ENCODE measurements at regions not wholly inside any gene's neighbourhood (a gene's known extent, or its start where the extent isn't known, plus 50 kb on each side); places are given as distances from the start of the nearest gene placed in this dataset.

GRCh38 chr4:132592340-132592739 lies 556.8 kb upstream of the PCDH10 start:
- no peak for DNase-seq
- Histone ChIP-seq H3K27ac (no peak overlapping the region), H3K27me3 (no peaks in the 10 kb centered on the region), H3K4me3 (no peak overlapping the region), H3K9me3 (no peaks in the 10 kb centered on the region), H3K36me3 (no peaks in the 10 kb centered on the region), H3K4me1 (no peaks in the 10 kb centered on the region)
- no peak for TF ChIP-seq POLR2A (IDR thresholded peaks at IDR 0.05)
- no peak for TF ChIP-seq CTCF (IDR thresholded peaks at IDR 0.05)

DNA sequence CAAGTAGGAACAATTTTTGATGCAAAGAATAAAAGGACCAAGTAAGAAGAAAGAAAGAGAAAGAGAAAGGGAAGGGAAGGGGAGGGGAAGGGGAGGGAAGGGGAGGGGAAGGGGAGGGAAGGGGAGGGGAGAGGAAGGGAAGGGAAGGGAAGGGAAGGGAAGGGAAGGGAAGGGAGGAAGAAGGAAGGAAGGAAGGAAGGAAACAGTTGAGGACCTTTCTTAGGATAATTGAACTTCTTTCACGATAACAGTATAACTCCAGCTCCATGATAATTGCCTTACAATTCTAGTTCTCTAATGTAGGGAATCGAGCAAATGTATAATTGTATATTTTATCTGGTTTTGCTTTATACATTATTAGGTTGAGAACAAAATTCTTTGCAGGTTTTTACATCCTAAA lies 556.2 kb upstream of the PCDH10 start:
- H3K9me3 ChIP-seq = no peaks in the 10 kb centered on the region
- no peak for TF ChIP-seq POLR2A (IDR thresholded peaks at IDR 0.05)
- TF ChIP-seq CTCF (IDR thresholded peaks at IDR 0.05) = no peak
- H3K36me3 ChIP-seq = no peaks in the 10 kb centered on the region

GRCh38 chr4:132593717-132594400 lies 555.2 kb upstream of the PCDH10 start:
- DNase-seq = no peak
- Histone ChIP-seq H3K27me3 (no peaks in the 10 kb centered on the region), H3K9me3 (no peaks in the 10 kb centered on the region), H3K4me1 (no peaks in the 10 kb centered on the region), H3K36me3 (no peaks in the 10 kb centered on the region), H3K4me3 (no peak overlapping the region), H3K27ac (no peak overlapping the region)
- TF ChIP-seq POLR2A (IDR thresholded peaks at IDR 0.05) (no peak), CTCF (IDR thresholded peaks at IDR 0.05) (no peak)

More for the DNA sequence above, 556.2 kb upstream of the PCDH10 start:
- Histone ChIP-seq H3K4me1 (no peaks in the 10 kb centered on the region), H3K27me3 (no peaks in the 10 kb centered on the region), H3K4me3 (no peak overlapping the region), H3K27ac (no peak overlapping the region)
- DNase-seq = no peak

DNA sequence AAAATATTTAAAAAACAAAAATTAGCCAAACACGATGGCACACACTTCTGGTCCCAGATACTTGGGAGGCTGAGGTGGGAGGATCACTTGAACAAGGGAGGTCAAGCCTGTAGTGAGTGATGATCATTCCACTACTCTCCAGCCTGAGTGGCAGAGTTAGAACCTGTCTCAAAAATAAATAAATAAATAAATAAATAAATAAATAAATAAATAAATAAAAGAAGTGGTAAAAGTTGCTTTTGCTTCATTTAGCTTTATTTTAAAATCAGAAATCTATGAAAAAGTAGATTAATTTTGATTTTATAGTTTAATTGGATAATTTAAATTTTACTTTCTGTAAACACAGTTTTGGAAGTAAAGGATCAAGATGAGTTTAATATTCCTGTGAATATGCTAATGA lies 552.9 kb upstream of the PCDH10 start:
- Histone ChIP-seq H3K4me3 (no peak overlapping the region), H3K27ac (no peak overlapping the region), H3K27me3 (no peaks in the 10 kb centered on the region), H3K36me3 (no peaks in the 10 kb centered on the region), H3K9me3 (no peaks in the 10 kb centered on the region), H3K4me1 (no peaks in the 10 kb centered on the region)
- TF ChIP-seq POLR2A (IDR thresholded peaks at IDR 0.05) = no peak
- no peak for TF ChIP-seq CTCF (IDR thresholded peaks at IDR 0.05)
- DNase-seq = no peak

- Histone ChIP-seq H3K27me3 (no peaks in the 10 kb centered on the region), H3K27ac (no peak overlapping the region), H3K36me3 (no peaks in the 10 kb centered on the region), H3K4me1 (no peaks in the 10 kb centered on the region), H3K4me3 (no peak overlapping the region), H3K9me3 (no peaks in the 10 kb centered on the region)
- TF ChIP-seq CTCF (IDR thresholded peaks at IDR 0.05) = no peak
- TF ChIP-seq POLR2A (IDR thresholded peaks at IDR 0.05) = no peak
- no peak for DNase-seq
Observed at GRCh38 chr4:132605551-132605950, 543.5 kb upstream of the PCDH10 start.

DNA sequence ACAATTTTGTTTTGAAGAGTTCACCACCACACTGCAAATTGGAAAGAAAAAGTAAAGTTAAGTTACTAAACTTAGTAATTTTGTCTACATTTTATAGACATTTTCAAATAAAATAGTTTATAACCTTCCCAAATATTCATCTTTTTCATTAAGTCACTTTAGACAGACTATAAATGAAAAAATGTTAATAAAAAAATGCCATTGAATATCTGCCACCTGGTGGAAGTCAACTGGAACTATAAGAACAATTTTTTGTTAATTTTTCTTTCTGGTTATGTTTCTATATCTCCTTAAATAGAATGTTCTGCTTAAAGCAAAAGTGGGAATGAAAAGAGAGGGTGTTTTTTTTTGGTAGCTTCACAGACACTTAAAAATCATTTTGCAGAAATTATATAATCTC lies 534.4 kb upstream of the PCDH10 start:
- Histone ChIP-seq H3K4me1 (no peaks in the 10 kb centered on the region), H3K36me3 (no peaks in the 10 kb centered on the region), H3K27me3 (no peaks in the 10 kb centered on the region), H3K9me3 (no peaks in the 10 kb centered on the region), H3K4me3 (no peak overlapping the region), H3K27ac (no peak overlapping the region)
- TF ChIP-seq CTCF (IDR thresholded peaks at IDR 0.05) = no peak
- TF ChIP-seq POLR2A (IDR thresholded peaks at IDR 0.05) = no peak
- DNase-seq = no peak

Data from Peyer's patch (tissue), 4 donors.